HCT116 (cell line): ENCODE measurements at regions not wholly inside any gene's neighbourhood (a gene's known extent, or its start where the extent isn't known, plus 50 kb on each side); places are given as distances from the start of the nearest gene placed in this dataset.

Experiments used
- ATAC-seq: fragments of 200-7000 bp; cut with Tn5 transposase; 2 replicates; pipeline ENCODE4 v1.9.1; 2020; ENCODE audit warnings: mild to moderate bottlenecking, moderate library complexity
- BruUV-seq: library from RNA; stranded (reverse); fragments of 400-500 nt; replicated peaks from 2 replicates; lab custom pipeline; 2021; lab: Mats Ljungman, UMichigan
- CTCF ChIA-PET: fragments of 300-600 bp; sonication (Branson Sonifier 250); formaldehyde crosslinking; loops from one replicate; lab custom pipeline; 2021; ENCODE audit warnings: antibody characterized with exemption; lab: Charles Lee
- POLR2A ChIA-PET: fragments of 300-600, 350-600 bp; sonication (Branson Sonifier 250); formaldehyde crosslinking; loops from one replicate; lab custom pipeline; 2021; ENCODE audit warnings: antibody characterized with exemption; lab: Charles Lee
- RAD21 ChIA-PET, 2 experiments: fragments of 300-600 bp; sonication (Branson Sonifier 250); formaldehyde crosslinking; loops; one replicate each; lab custom pipeline; 2023; ENCODE audit warnings: low total read pairs in 2 of 2; ENCODE audit not compliant: uncharacterized antibody in 2 of 2, unreplicated experiment in 2 of 2, low non-redundant PET in 1 of 2; lab: Charles Lee
- DNase-seq: peaks from one replicate; pipeline ENCODE4 v3.0.0-alpha.2; 2010; ENCODE audit warnings: low read depth, low spot score
- H2AFZ ChIP-seq: fragments of 200-600 bp; shearing (Covaris generic), sonication (generic); 2 replicates; pipeline ENCODE4 v1.6.1; 2017; ENCODE audit warnings: low read depth, mixed run types, mixed read lengths, antibody characterized with exemption, low read length; ENCODE audit not compliant: poor library complexity, severe bottlenecking
- H3K27ac ChIP-seq: 2 replicates; pipeline ENCODE4 v1.5.1; 2012; ENCODE audit warnings: low read depth, low read length
- H3K27me3 ChIP-seq: fragments of 200-600 bp; sonication (generic); 2 replicates; pipeline ENCODE4 v1.6.1; 2016; ENCODE audit warnings: mixed run types, low read length, mixed read lengths; ENCODE audit not compliant: insufficient read depth
- H3K36me3 ChIP-seq, 2 experiments: fragments of 200-500 bp in 1 of 2; fragments of 200-600 bp in 1 of 2; sonication (Bioruptor generic) in 1 of 2; sonication (generic) in 1 of 2; 2 replicates each; pipeline versions ENCODE4 v1.5.1 to v1.6.1; 2014 to 2016; ENCODE audit warnings: low read length in 2 of 2, inconsistent platforms in 1 of 2, mixed read lengths in 1 of 2, mixed run types in 1 of 2; ENCODE audit not compliant: insufficient read depth in 2 of 2, control insufficient read depth in 1 of 2
- H3K4me1 ChIP-seq, 2 experiments: fragments of 200-600 bp in 1 of 2; sonication (generic) in 1 of 2; 2 replicates each; pipeline versions ENCODE4 v1.5.1 to v1.6.1; 2012 to 2017; ENCODE audit warnings: low read length in 2 of 2, inconsistent platforms in 1 of 2, mild to moderate bottlenecking in 1 of 2, mixed read lengths in 1 of 2, mixed run types in 1 of 2, moderate library complexity in 1 of 2; ENCODE audit not compliant: insufficient read depth in 2 of 2, control insufficient read depth in 1 of 2
- H3K4me2 ChIP-seq: fragments of 200-600 bp; sonication (generic); 2 replicates; pipeline ENCODE4 v1.6.1; 2017; ENCODE audit warnings: mixed run types, low read length, mixed read lengths
- H3K4me3 ChIP-seq, 2 experiments: fragments of 200-600 bp in 1 of 2; sonication (generic) in 1 of 2; replicated peaks in 1 of 2; 2 replicates each; pipeline ENCODE4 v1.5.1; 2011 to 2016; ENCODE audit warnings: low read length in 2 of 2, control low read depth in 1 of 2, low read depth in 1 of 2, mild to moderate bottlenecking in 1 of 2, mixed read lengths in 1 of 2, mixed run types in 1 of 2
- H3K79me2 ChIP-seq: fragments of 200-600 bp; sonication (generic); 2 replicates; pipeline ENCODE4 v1.6.1; 2017; ENCODE audit warnings: mild to moderate bottlenecking, mixed run types, low read length, moderate library complexity, mixed read lengths; ENCODE audit not compliant: insufficient read depth
- H3K9ac ChIP-seq: fragments of 200-600 bp; sonication (generic); 2 replicates; pipeline ENCODE4 v1.6.1; 2016; ENCODE audit warnings: low read length, mixed read lengths
- H3K9me2 ChIP-seq: fragments of 200-600 bp; sonication (generic), shearing (Covaris generic); 2 replicates; pipeline ENCODE4 v1.6.1; 2017; ENCODE audit warnings: mixed run types, mild to moderate bottlenecking, moderate library complexity; ENCODE audit not compliant: insufficient read depth
- H3K9me3 ChIP-seq, 2 experiments: fragments of 200-500 bp in 1 of 2; fragments of 200-600 bp in 1 of 2; sonication (Bioruptor generic) in 1 of 2; sonication (generic) in 1 of 2; 2 replicates each; pipeline ENCODE4 v1.6.1; 2014 to 2017; ENCODE audit warnings: low read length in 2 of 2, mixed read lengths in 2 of 2, inconsistent platforms in 1 of 2, low read depth in 1 of 2, mild to moderate bottlenecking in 1 of 2, mixed run types in 1 of 2, moderate library complexity in 1 of 2; ENCODE audit not compliant: control insufficient read depth in 1 of 2, insufficient read depth in 1 of 2
- H4K20me1 ChIP-seq: fragments of 200-600 bp; sonication (generic), shearing (Covaris generic); 2 replicates; pipeline ENCODE4 v1.6.1; 2017; ENCODE audit warnings: mixed run types, mild to moderate bottlenecking, moderate library complexity; ENCODE audit not compliant: insufficient read depth
- EGR1 ChIP-seq: IDR thresholded peaks from 2 replicates; pipeline ENCODE4 v1.6.1; 2012; ENCODE audit warnings: low read depth
- ELF1 ChIP-seq: IDR thresholded peaks from 2 replicates; pipeline ENCODE4 v1.6.1; 2012; ENCODE audit warnings: low read depth, borderline replicate concordance
- EZH2 ChIP-seq: fragments of 200-600 bp; sonication (generic); IDR thresholded peaks from 2 replicates; pipeline ENCODE4 v1.6.1; 2017; ENCODE audit warnings: antibody characterized with exemption, mixed run types
- EZH2phosphoT487 ChIP-seq: fragments of 200-600 bp; IDR thresholded peaks from 2 replicates; pipeline ENCODE4 v1.6.1; 2018; ENCODE audit warnings: antibody characterized with exemption, borderline replicate concordance
- FOSL1 ChIP-seq: IDR thresholded peaks from 2 replicates; pipeline ENCODE4 v1.6.1; 2012; ENCODE audit warnings: low read depth
- JUND ChIP-seq: IDR thresholded peaks from 2 replicates; pipeline ENCODE4 v1.6.1; 2012
- POLR2A ChIP-seq: IDR thresholded peaks from 2 replicates; pipeline ENCODE4 v1.7.0; 2011; ENCODE audit warnings: borderline replicate concordance; ENCODE audit not compliant: insufficient read depth, insufficient read length; ENCODE audit errors: extremely low read depth
- POLR2AphosphoS5 ChIP-seq: IDR thresholded peaks from 2 replicates; pipeline ENCODE4 v1.6.1; 2011; ENCODE audit warnings: mild to moderate bottlenecking, low read depth, low read length, moderate library complexity
- REST ChIP-seq: IDR thresholded peaks from 2 replicates; pipeline ENCODE4 v1.6.1; 2012; ENCODE audit warnings: low read depth
- SIN3A ChIP-seq: IDR thresholded peaks from 2 replicates; pipeline ENCODE4 v1.6.1; 2012; ENCODE audit warnings: low read depth
- SRF ChIP-seq: IDR thresholded peaks from 2 replicates; pipeline ENCODE4 v1.6.1; 2012; ENCODE audit warnings: low read depth
- YY1 ChIP-seq: IDR thresholded peaks from 2 replicates; pipeline ENCODE4 v1.6.1; 2011; ENCODE audit warnings: low read length, low read depth, moderate library complexity, mild to moderate bottlenecking; ENCODE audit not compliant: insufficient replicate concordance; ENCODE audit errors: extremely low read depth
- ZFX ChIP-seq: fragments of 450-650 bp; IDR thresholded peaks from 2 replicates; pipeline ENCODE4 v1.6.1; 2017
- ZNF274 ChIP-seq: fragments of 200-500 bp; sonication (Bioruptor generic); IDR thresholded peaks from 2 replicates; pipeline ENCODE4 v1.6.1; 2014; ENCODE audit warnings: mild to moderate bottlenecking, low read depth, low read length, inconsistent platforms
- intact Hi-C: fragments of 100-400 bp; cut with micrococcal nuclease; formaldehyde crosslinking; loops from 2 replicates; pipeline ENCODE4 v1.10.0; 2022
- TF ChIP-seq, protein P1 (sequence below), 3 experiments: fragments of 200-600 bp in 1 of 3; sonication (generic) in 1 of 3; IDR thresholded peaks in 2 of 3; conservative IDR thresholded peaks in 1 of 3; 2 replicates each; pipeline ENCODE4 v1.5.1; 2012 to 2017; ENCODE audit warnings: low read depth in 2 of 3, low read length in 2 of 3, antibody characterized with exemption in 1 of 3, borderline replicate concordance in 1 of 3, control low read depth in 1 of 3, mild to moderate bottlenecking in 1 of 3, mixed read lengths in 1 of 3, mixed run types in 1 of 3, moderate library complexity in 1 of 3; ENCODE audit not compliant: insufficient read depth in 1 of 3
- TF ChIP-seq, protein P2 (sequence below): IDR thresholded peaks from 2 replicates; pipeline ENCODE4 v1.6.1; 2012

DNA sequence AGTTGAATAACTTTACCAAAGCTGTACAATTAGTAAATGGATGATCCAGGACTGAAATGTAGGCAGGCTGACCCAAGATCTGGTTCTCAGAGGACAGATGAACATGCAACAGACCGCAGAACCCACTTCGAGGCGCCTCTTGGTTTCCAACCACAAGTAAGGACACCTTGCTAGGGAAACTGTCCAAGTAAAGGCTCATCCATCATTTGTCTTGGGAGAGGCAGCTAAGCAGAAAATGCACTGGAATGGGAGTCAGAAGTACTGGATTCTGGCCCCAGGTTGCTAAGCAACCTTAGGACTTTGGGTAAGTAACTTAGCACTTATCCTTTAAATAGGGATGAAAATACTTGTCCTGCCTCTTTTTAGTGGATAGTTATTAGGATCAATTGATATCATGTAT, 366.3 kb upstream of the LRRC3B start:
- ChIA-PET CTCF (no interaction called here), POLR2A (no interaction called here), RAD21 (no interaction called here)

DNA sequence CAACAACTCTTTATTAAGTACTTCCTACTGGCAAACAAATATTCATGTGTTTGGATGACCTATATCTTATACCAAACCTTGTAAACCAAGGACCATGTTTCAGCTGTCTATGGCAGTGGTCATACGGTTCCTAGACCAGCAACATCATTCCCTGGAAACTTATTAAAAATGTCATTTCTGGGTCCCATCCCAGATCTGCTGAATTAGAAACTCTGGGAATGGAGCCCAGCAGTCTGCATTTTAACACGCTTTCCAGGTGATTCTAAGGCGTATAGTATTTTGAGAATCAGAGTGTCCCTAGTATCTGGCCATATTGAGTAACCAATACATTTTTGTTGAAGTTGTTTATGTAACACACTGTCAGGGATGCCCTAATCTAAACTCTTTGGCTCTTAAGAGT, 363.4 kb upstream of the LRRC3B start:
- BruUV-seq, result no TSS peak
- H3K4me2 ChIP-seq, result no peak overlapping the region
- no peak for DNase-seq
- no peaks in the 10 kb centered on the region for H3K79me2 ChIP-seq
- no peaks in the 10 kb centered on the region for H4K20me1 ChIP-seq
- intact Hi-C loops, result no loop called here
- no peaks in the 10 kb centered on the region for H3K9me2 ChIP-seq
- POLR2A ChIA-PET, result no interaction called here
- RAD21 ChIA-PET, result no interaction called here
- H3K9me3 ChIP-seq, result peaks cover 5% of the 10 kb centered on the region in 2 experiments; a peak in 2 of 4 replicates
- no peak overlapping the region for H3K9ac ChIP-seq
- no peak overlapping the region for H3K4me3 ChIP-seq
- H3K27me3 ChIP-seq, result no peaks in the 10 kb centered on the region
- CTCF ChIA-PET, result no interaction called here
- no peak overlapping the region for H3K27ac ChIP-seq
- ATAC-seq, result no peak
- no peaks in the 10 kb centered on the region for H3K4me1 ChIP-seq
- H2AFZ ChIP-seq, result no peak overlapping the region
- no peaks in the 10 kb centered on the region for H3K36me3 ChIP-seq
- TF ChIP-seq, protein P1, sequence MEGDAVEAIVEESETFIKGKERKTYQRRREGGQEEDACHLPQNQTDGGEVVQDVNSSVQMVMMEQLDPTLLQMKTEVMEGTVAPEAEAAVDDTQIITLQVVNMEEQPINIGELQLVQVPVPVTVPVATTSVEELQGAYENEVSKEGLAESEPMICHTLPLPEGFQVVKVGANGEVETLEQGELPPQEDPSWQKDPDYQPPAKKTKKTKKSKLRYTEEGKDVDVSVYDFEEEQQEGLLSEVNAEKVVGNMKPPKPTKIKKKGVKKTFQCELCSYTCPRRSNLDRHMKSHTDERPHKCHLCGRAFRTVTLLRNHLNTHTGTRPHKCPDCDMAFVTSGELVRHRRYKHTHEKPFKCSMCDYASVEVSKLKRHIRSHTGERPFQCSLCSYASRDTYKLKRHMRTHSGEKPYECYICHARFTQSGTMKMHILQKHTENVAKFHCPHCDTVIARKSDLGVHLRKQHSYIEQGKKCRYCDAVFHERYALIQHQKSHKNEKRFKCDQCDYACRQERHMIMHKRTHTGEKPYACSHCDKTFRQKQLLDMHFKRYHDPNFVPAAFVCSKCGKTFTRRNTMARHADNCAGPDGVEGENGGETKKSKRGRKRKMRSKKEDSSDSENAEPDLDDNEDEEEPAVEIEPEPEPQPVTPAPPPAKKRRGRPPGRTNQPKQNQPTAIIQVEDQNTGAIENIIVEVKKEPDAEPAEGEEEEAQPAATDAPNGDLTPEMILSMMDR (IDR thresholded peaks at IDR 0.05 in 2 of 3, conservative IDR thresholded peaks at IDR 0.05 in 1 of 3; ENCODE audit: borderline replicate concordance in 1 of 3, insufficient read depth in 1 of 3, low read depth in 2 of 3, low read length in 2 of 3), result no peak
- TF ChIP-seq SIN3A (no peak), JUND (no peak), YY1 (no peak), EZH2 (no peak), EZH2phosphoT487 (no peak), ELF1 (no peak), POLR2A (no peak), ZNF274 (no peak), EGR1 (no peak), ZFX (no peak), FOSL1 (no peak), SRF (no peak), POLR2AphosphoS5 (no peak), REST (no peak)
- TF ChIP-seq, protein P2, sequence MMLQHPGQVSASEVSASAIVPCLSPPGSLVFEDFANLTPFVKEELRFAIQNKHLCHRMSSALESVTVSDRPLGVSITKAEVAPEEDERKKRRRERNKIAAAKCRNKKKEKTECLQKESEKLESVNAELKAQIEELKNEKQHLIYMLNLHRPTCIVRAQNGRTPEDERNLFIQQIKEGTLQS, result no peak

More for the DNA sequence above, 366.3 kb upstream of the LRRC3B start:
- BruUV-seq, result no TSS peak
- H3K9ac ChIP-seq, result no peak overlapping the region
- no peaks in the 10 kb centered on the region for H4K20me1 ChIP-seq
- H3K79me2 ChIP-seq, result no peaks in the 10 kb centered on the region
- no peak overlapping the region for H3K27ac ChIP-seq
- peaks cover 0 to 5% of the 10 kb centered on the region in 2 experiments; a peak in 2 of 4 replicates for H3K9me3 ChIP-seq
- ATAC-seq, result no peak
- TF ChIP-seq ELF1, result no peak
- no peaks in the 10 kb centered on the region for H3K36me3 ChIP-seq
- H2AFZ ChIP-seq, result no peak overlapping the region
- no peak for DNase-seq
- no peaks in the 10 kb centered on the region for H3K27me3 ChIP-seq
- H3K4me2 ChIP-seq, result no peak overlapping the region
- H3K4me3 ChIP-seq, result no peak overlapping the region
- no peaks in the 10 kb centered on the region for H3K9me2 ChIP-seq
- no peaks in the 10 kb centered on the region for H3K4me1 ChIP-seq
- intact Hi-C loops, result no loop called here
